ENCODE measurements at regions not wholly inside any gene's neighbourhood (a gene's known extent, or its start where the extent isn't known, plus 50 kb on each side); places are given as distances from the start of the nearest gene placed in this dataset.

DNA sequence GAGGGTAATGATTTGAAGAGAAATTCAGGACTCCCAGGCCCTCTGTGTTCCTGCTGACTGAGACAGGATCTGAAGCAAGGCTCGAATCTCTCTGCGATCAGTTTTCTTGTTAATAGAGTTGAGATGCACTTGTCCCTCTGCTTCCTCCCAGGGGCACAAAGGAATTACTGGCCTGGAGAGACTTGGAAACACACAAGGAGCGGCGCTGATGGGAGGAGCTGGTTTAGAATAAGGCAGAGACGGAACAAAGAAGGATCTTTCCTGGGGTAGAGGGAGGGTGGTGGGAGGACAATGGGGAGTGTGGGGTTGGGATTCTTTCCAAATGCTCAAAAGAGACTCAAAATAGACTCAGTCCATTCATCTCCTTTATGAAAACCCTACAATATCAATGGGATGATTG is 719.1 kb downstream of the UQCRFS1 start:
- TF ChIP-seq, protein P1, sequence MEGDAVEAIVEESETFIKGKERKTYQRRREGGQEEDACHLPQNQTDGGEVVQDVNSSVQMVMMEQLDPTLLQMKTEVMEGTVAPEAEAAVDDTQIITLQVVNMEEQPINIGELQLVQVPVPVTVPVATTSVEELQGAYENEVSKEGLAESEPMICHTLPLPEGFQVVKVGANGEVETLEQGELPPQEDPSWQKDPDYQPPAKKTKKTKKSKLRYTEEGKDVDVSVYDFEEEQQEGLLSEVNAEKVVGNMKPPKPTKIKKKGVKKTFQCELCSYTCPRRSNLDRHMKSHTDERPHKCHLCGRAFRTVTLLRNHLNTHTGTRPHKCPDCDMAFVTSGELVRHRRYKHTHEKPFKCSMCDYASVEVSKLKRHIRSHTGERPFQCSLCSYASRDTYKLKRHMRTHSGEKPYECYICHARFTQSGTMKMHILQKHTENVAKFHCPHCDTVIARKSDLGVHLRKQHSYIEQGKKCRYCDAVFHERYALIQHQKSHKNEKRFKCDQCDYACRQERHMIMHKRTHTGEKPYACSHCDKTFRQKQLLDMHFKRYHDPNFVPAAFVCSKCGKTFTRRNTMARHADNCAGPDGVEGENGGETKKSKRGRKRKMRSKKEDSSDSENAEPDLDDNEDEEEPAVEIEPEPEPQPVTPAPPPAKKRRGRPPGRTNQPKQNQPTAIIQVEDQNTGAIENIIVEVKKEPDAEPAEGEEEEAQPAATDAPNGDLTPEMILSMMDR (IDR thresholded peaks at IDR 0.05), result no peak
- no peak for TF ChIP-seq POLR2A (IDR thresholded peaks at IDR 0.05)
